Caco-2 (cell line): ENCODE measurements at regions not wholly inside any gene's neighbourhood (a gene's known extent, or its start where the extent isn't known, plus 50 kb on each side); places are given as distances from the start of the nearest gene placed in this dataset.

ENCODE experiments used
- BruUV-seq: library from RNA; stranded (reverse); fragments of 400-500 nt; replicated peaks from 2 replicates; lab custom pipeline; 2021; lab: Mats Ljungman, UMichigan
- CTCF ChIA-PET: fragments of 300-600 bp; sonication (Branson Sonifier 250); formaldehyde crosslinking; loops from one replicate; lab custom pipeline; 2022; ENCODE audit warnings: antibody characterized with exemption; lab: Charles Lee
- POLR2A ChIA-PET: fragments of 300-600 bp; sonication (Branson Sonifier 250); formaldehyde crosslinking; loops from one replicate; lab custom pipeline; 2022; ENCODE audit warnings: antibody characterized with exemption; lab: Charles Lee
- DNase-seq, 2 experiments: peaks; one replicate each; pipeline versions ENCODE4 v3.0.0 to v3.0.0-alpha.2; 2020 to 2022
- H3K27me3 ChIP-seq: replicated peaks from 2 replicates; pipeline ENCODE4 v1.6.0; 2011; ENCODE audit warnings: low read length; ENCODE audit not compliant: control insufficient read depth, insufficient read depth
- H3K36me3 ChIP-seq: 2 replicates; pipeline ENCODE4 v1.5.1; 2011; ENCODE audit warnings: low read length; ENCODE audit not compliant: control insufficient read depth, insufficient read depth
- H3K4me1 ChIP-seq: fragments of 250-450 bp; sonication (Bioruptor Pico); 2 replicates; pipeline ENCODE4 v1.5.1; 2020; ENCODE audit warnings: mild to moderate bottlenecking
- H3K4me3 ChIP-seq: 2 replicates; pipeline ENCODE4 v1.5.1; 2011; ENCODE audit warnings: low read depth, mild to moderate bottlenecking, control low read depth, low read length
- H3K9me3 ChIP-seq: fragments of 250-450 bp; sonication (Bioruptor Pico); 2 replicates; pipeline ENCODE4 v1.5.1; 2020; ENCODE audit warnings: mild to moderate bottlenecking, moderate library complexity
- H3K27ac Mint-ChIP-seq: one replicate; pipeline ENCODE4 v1.8.0; 2022; ENCODE audit warnings: mixed read lengths; ENCODE audit not compliant: unreplicated experiment
- H3K27me3 Mint-ChIP-seq: one replicate; pipeline ENCODE4 v1.8.0; 2022; ENCODE audit warnings: mixed read lengths; ENCODE audit not compliant: insufficient read depth, unreplicated experiment
- H3K36me3 Mint-ChIP-seq: one replicate; pipeline ENCODE4 v1.8.0; 2022; ENCODE audit warnings: mild to moderate bottlenecking, mixed read lengths; ENCODE audit not compliant: insufficient read depth, unreplicated experiment
- H3K4me1 Mint-ChIP-seq: one replicate; pipeline ENCODE4 v1.8.0; 2022; ENCODE audit warnings: low read depth, mixed read lengths; ENCODE audit not compliant: unreplicated experiment
- H3K4me3 Mint-ChIP-seq: one replicate; pipeline ENCODE4 v1.8.0; 2022; ENCODE audit warnings: mild to moderate bottlenecking, moderate library complexity, mixed read lengths; ENCODE audit not compliant: unreplicated experiment
- H3K9me3 Mint-ChIP-seq: one replicate; pipeline ENCODE4 v1.8.0; 2022; ENCODE audit warnings: mixed read lengths; ENCODE audit not compliant: unreplicated experiment
- intact Hi-C: fragments of 100-400 bp; cut with micrococcal nuclease; formaldehyde crosslinking; loops from one replicate; pipeline ENCODE4 v1.10.0; 2022; ENCODE audit not compliant: unreplicated experiment
- TF ChIP-seq, protein P1 (sequence below), 2 experiments: fragments of 200-600 bp in 1 of 2; IDR thresholded peaks; 1 replicate in 1 of 2; 2 replicates in 1 of 2; pipeline versions ENCODE4 v1.5.1 to v1.8.0; 2011 to 2022; ENCODE audit warnings: antibody characterized with exemption in 1 of 2, control low read depth in 1 of 2, inconsistent platforms in 1 of 2, low read depth in 1 of 2, low read length in 1 of 2, mild to moderate bottlenecking in 1 of 2, moderate library complexity in 1 of 2; ENCODE audit not compliant: insufficient read depth in 1 of 2, severe bottlenecking in 1 of 2, unreplicated experiment in 1 of 2

DNA sequence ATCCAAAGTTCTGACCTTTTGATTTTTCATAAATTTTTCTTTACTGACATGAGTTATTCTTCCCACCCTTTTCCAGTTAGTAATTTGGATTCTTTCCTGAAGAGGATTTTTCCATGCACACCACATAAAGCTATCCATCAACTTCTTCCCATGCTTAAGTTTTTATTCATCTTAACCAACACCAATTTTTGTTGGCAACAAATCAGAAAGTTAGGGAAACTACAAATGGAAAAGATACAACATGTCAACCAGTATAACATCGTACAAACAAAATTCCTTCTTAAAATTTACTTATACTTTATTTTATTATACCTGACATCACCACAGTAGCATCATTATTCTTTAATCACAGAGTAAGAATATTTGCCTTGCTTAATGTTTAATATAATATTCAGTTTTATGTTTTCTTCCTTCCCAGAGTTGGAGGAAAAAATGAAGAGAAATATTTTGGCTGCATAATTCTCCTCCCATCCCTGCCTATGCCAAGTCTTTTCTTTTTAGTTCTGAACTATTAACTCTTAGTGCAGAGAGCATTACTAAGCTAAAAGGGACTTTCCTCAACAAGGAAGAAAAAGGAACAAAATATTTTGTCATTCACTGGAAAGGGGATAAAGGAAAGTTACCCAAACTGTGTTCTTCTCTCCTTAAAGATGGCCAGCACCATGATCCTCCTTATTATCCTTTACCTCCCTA is 67.5 kb upstream of the MEOX2 start:
- Mint-ChIP-seq H3K27me3 (no peaks in the 10 kb centered on the region), H3K4me3 (no peak overlapping the region), H3K36me3 (no peaks in the 10 kb centered on the region), H3K9me3 (peaks cover 6% of the 10 kb centered on the region), H3K27ac (no peak overlapping the region), H3K4me1 (no peaks in the 10 kb centered on the region)
- Histone ChIP-seq H3K4me3 (no peak overlapping the region), H3K27me3 (no peaks in the 10 kb centered on the region), H3K36me3 (no peaks in the 10 kb centered on the region), H3K4me1 (no peaks in the 10 kb centered on the region), H3K9me3 (peaks cover 11% of the 10 kb centered on the region; the same call in 1 of the 2 replicates)
- DNase-seq, result no peak
- TF ChIP-seq, protein P1, sequence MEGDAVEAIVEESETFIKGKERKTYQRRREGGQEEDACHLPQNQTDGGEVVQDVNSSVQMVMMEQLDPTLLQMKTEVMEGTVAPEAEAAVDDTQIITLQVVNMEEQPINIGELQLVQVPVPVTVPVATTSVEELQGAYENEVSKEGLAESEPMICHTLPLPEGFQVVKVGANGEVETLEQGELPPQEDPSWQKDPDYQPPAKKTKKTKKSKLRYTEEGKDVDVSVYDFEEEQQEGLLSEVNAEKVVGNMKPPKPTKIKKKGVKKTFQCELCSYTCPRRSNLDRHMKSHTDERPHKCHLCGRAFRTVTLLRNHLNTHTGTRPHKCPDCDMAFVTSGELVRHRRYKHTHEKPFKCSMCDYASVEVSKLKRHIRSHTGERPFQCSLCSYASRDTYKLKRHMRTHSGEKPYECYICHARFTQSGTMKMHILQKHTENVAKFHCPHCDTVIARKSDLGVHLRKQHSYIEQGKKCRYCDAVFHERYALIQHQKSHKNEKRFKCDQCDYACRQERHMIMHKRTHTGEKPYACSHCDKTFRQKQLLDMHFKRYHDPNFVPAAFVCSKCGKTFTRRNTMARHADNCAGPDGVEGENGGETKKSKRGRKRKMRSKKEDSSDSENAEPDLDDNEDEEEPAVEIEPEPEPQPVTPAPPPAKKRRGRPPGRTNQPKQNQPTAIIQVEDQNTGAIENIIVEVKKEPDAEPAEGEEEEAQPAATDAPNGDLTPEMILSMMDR (IDR thresholded peaks at IDR 0.05; ENCODE audit: insufficient read depth in 1 of 2, low read depth in 1 of 2, low read length in 1 of 2, severe bottlenecking in 1 of 2, unreplicated experiment in 1 of 2), result no peak
- intact Hi-C loops, result no loop called here
- ChIA-PET POLR2A (no interaction called here), CTCF (no interaction called here)
- BruUV-seq, result no TSS peak

- H3K36me3 Mint-ChIP-seq, result no peaks in the 10 kb centered on the region
- H3K27ac Mint-ChIP-seq, result no peak overlapping the region
- H3K4me3 Mint-ChIP-seq, result no peak overlapping the region
- ChIA-PET CTCF (no interaction called here), POLR2A (no interaction called here)
- intact Hi-C loops, result no loop called here
- Histone ChIP-seq H3K4me1 (no peaks in the 10 kb centered on the region), H3K4me3 (no peak overlapping the region), H3K36me3 (no peaks in the 10 kb centered on the region), H3K27me3 (no peaks in the 10 kb centered on the region), H3K9me3 (peaks cover 11% of the 10 kb centered on the region; the same call in 1 of the 2 replicates)
- TF ChIP-seq, protein P1 (IDR thresholded peaks at IDR 0.05; ENCODE audit: insufficient read depth in 1 of 2, low read depth in 1 of 2, low read length in 1 of 2, severe bottlenecking in 1 of 2, unreplicated experiment in 1 of 2), result no peak
- H3K4me1 Mint-ChIP-seq, result no peaks in the 10 kb centered on the region
- no peaks in the 10 kb centered on the region for H3K27me3 Mint-ChIP-seq
- peaks cover 5% of the 10 kb centered on the region for H3K9me3 Mint-ChIP-seq
- no peak for DNase-seq
- no TSS peak for BruUV-seq
Measured at GRCh38 chr7:15752377-15752776, 65.9 kb upstream of the MEOX2 start.

DNA sequence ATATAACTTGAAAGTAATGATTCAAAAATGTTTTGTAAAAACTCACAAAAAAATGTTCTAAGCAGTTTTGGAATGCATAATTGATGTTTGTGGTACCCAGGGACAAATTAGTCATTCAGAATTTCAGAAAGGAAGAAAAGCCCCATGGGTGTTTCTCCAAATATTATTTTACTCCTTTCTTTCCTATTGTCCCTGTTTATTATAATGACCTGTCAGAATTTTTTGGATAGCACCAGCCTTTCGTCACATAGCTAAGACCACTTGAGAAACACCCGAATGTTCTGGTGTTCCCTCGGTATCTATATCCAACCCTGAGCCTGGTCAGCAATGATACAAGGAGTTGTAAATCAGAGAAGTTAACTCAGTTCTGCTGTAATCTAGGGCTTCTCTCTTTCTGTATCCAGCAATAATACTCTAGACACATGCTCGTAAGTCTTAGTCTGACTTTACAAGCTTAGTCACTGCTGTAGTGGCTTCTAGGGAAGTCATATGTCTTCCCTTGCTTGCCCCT is 64.8 kb upstream of the MEOX2 start:
- H3K27me3 Mint-ChIP-seq, result no peaks in the 10 kb centered on the region
- DNase-seq, result no peak
- H3K4me1 ChIP-seq, result no peaks in the 10 kb centered on the region
- TF ChIP-seq, protein P1 (IDR thresholded peaks at IDR 0.05; ENCODE audit: insufficient read depth in 1 of 2, low read depth in 1 of 2, low read length in 1 of 2, severe bottlenecking in 1 of 2, unreplicated experiment in 1 of 2), result no peak
- intact Hi-C loops, result no loop called here
- H3K4me1 Mint-ChIP-seq, result no peaks in the 10 kb centered on the region
- ChIA-PET CTCF (no interaction called here), POLR2A (no interaction called here)
- no peaks in the 10 kb centered on the region for H3K27me3 ChIP-seq
- no peaks in the 10 kb centered on the region for H3K36me3 ChIP-seq
- H3K36me3 Mint-ChIP-seq, result no peaks in the 10 kb centered on the region
- H3K4me3 ChIP-seq, result no peak overlapping the region
- H3K9me3 ChIP-seq, result peaks cover 10% of the 10 kb centered on the region; the same call in 1 of the 2 replicates
- no peak overlapping the region for H3K27ac Mint-ChIP-seq
- no TSS peak for BruUV-seq
- H3K4me3 Mint-ChIP-seq, result no peak overlapping the region
- H3K9me3 Mint-ChIP-seq, result peaks cover 5% of the 10 kb centered on the region
